ENCODE measurements at regions not wholly inside any gene's neighbourhood (a gene's known extent, or its start where the extent isn't known, plus 50 kb on each side); places are given as distances from the start of the nearest gene placed in this dataset.

DNA sequence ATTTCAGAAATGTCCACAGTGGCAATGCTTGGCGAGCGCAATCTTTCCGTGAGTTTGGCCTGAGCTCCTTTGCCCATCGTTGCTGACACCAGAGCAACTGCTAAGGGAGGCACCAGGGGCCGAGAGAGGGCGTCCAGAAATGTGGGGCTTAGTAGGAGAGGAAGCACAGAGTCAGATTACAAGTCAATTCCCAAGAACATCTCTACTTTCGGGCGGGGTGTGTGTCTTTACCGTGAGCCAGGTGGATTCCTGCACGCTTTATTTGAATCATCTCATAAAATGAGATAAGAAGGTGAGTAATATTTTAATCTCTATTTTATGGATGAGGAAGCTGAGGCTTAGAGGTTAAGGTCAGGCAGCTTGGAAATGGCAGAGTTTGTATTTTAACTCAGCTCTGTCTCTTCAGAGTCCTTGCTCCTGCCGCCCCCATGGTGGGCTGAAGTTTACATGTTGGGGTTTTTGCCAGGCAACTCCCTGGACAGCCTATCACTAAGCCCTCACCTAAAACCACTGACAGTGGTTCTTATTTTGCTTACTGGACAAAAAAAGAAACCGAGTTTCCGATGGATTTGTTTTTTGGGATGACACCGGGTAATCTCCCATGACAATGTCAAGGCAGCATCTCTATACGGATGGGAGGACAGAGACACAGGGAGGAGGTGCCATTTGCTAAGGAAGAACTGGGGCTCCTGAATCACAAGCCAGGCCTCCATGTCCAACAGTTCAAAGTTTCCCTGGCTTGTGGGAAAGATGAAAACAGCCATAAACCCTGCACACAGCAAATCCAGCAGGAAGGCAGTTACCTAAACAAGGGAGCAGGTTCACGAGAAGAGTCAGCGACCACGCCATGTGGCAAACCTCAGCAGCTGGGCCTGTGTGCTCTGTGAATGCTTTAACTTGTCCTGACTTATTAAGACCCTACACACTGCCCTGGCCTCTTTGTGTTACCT, 112.6 kb upstream of the SLC24A3 start:
- DNase-seq: no peak
- Histone ChIP-seq H3K9me3 (ENCODE audit: control extremely low read depth in 1 of 5, control insufficient read depth in 4 of 5, insufficient read depth in 2 of 5, low read depth in 1 of 5, low read length in 4 of 5) (peaks cover 0 to 2% (median 0%) of the 10 kb centered on the region in 5 experiments), H3K4me3 (ENCODE audit: control insufficient read depth in 1 of 7, extremely low read depth in 1 of 7, insufficient read depth in 4 of 7, low read depth in 2 of 7, low read length in 6 of 7) (no peak overlapping the region), H3K27me3 (replicated peaks in 2 of 5; ENCODE audit: control insufficient read depth in 4 of 5, insufficient read depth in 5 of 5, low read length in 4 of 5) (no peaks in the 10 kb centered on the region), H3K4me1 (ENCODE audit: control extremely low read depth in 1 of 4, control insufficient read depth in 4 of 4, insufficient read depth in 4 of 4, low read length in 3 of 4) (no peaks in the 10 kb centered on the region), H3K36me3 (ENCODE audit: control insufficient read depth in 4 of 4, insufficient read depth in 4 of 4, low read length in 3 of 4) (no peaks in the 10 kb centered on the region), H3K27ac (ENCODE audit: insufficient read depth in 1 of 2, low read depth in 1 of 2, low read length in 2 of 2, poor library complexity in 1 of 2, severe bottlenecking in 2 of 2) (no peak overlapping the region)
- ChIA-PET POLR2A (no interaction called here), CTCF (interaction anchor here (1.9 kb wide), 1 partner anchor 11 kb away, joined by 6 read pairs; no protein-coding TSS in a partner anchor)
- WGBS (ENCODE audit: insufficient coverage): 98% methylated on average over 17 of the region's 18 CpGs

DNA sequence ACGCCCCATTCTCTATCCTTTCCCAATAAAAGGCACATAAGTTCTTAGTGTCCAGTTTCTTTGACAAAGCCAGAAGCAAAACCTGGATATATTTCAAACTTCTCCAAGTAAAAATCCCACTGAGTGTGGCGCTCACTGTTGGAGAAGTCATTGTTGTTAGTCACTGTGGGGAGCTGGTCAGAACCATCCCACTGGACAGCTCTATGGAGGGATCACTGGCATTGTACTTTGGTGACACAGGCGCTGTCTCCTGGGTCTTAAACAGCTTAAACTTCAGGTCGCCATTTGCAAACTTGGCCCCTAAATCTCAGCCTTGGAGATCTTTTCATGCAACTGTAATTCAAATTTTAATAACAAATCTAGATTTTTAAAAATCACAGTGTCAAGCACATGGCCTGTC, 111.5 kb upstream of the SLC24A3 start:
- Histone ChIP-seq H3K27ac (ENCODE audit: insufficient read depth in 1 of 2, low read depth in 1 of 2, low read length in 2 of 2, poor library complexity in 1 of 2, severe bottlenecking in 2 of 2) (no peak overlapping the region), H3K4me3 (ENCODE audit: control insufficient read depth in 1 of 7, extremely low read depth in 1 of 7, insufficient read depth in 4 of 7, low read depth in 2 of 7, low read length in 6 of 7) (no peak overlapping the region), H3K27me3 (replicated peaks in 2 of 5; ENCODE audit: control insufficient read depth in 4 of 5, insufficient read depth in 5 of 5, low read length in 4 of 5) (no peaks in the 10 kb centered on the region), H3K9me3 (ENCODE audit: control extremely low read depth in 1 of 5, control insufficient read depth in 4 of 5, insufficient read depth in 2 of 5, low read depth in 1 of 5, low read length in 4 of 5) (peaks cover 0 to 2% (median 0%) of the 10 kb centered on the region in 5 experiments), H3K36me3 (ENCODE audit: control insufficient read depth in 4 of 4, insufficient read depth in 4 of 4, low read length in 3 of 4) (no peaks in the 10 kb centered on the region), H3K4me1 (ENCODE audit: control extremely low read depth in 1 of 4, control insufficient read depth in 4 of 4, insufficient read depth in 4 of 4, low read length in 3 of 4) (no peaks in the 10 kb centered on the region)
- ChIA-PET POLR2A (no interaction called here), CTCF (no interaction called here)
- DNase-seq: no peak
- 89% methylated on average over 3 of the region's 4 CpGs for WGBS (ENCODE audit: insufficient coverage)

DNA sequence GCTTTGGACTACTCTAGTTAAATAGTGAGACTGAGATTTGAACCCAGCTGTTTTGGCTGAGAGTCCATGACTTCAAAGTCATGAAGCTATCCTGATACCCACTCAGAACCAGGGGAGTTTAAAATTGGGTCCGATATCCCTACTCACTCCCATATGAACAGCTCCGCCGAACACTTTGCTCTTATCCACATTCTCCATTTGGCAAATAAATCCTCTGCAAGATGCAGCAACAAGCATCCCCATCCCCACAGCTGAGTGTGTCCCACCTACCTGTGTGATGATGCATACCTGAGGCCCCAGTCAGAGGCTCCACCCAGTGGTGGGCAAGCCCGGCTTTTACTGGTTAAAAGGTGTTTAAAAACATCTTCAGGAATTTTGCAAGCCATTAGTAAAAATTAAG, 108.3 kb upstream of the SLC24A3 start:
- ChIA-PET CTCF (no interaction called here), POLR2A (no interaction called here)
- 100% methylated on average over 2 of the region's 4 CpGs for WGBS (ENCODE audit: insufficient coverage)
- H3K27ac ChIP-seq (ENCODE audit: insufficient read depth in 1 of 2, low read depth in 1 of 2, low read length in 2 of 2, poor library complexity in 1 of 2, severe bottlenecking in 2 of 2): no peak overlapping the region
- H3K27me3 ChIP-seq (replicated peaks in 2 of 5; ENCODE audit: control insufficient read depth in 4 of 5, insufficient read depth in 5 of 5, low read length in 4 of 5): no peaks in the 10 kb centered on the region
- no peaks in the 10 kb centered on the region for H3K36me3 ChIP-seq (ENCODE audit: control insufficient read depth in 4 of 4, insufficient read depth in 4 of 4, low read length in 3 of 4)
- H3K4me1 ChIP-seq (ENCODE audit: control extremely low read depth in 1 of 4, control insufficient read depth in 4 of 4, insufficient read depth in 4 of 4, low read length in 3 of 4): no peaks in the 10 kb centered on the region
- DNase-seq: no peak
- peaks cover 0 to 2% (median 0%) of the 10 kb centered on the region in 5 experiments for H3K9me3 ChIP-seq (ENCODE audit: control extremely low read depth in 1 of 5, control insufficient read depth in 4 of 5, insufficient read depth in 2 of 5, low read depth in 1 of 5, low read length in 4 of 5)
- H3K4me3 ChIP-seq (ENCODE audit: control insufficient read depth in 1 of 7, extremely low read depth in 1 of 7, insufficient read depth in 4 of 7, low read depth in 2 of 7, low read length in 6 of 7): no peak overlapping the region

DNA sequence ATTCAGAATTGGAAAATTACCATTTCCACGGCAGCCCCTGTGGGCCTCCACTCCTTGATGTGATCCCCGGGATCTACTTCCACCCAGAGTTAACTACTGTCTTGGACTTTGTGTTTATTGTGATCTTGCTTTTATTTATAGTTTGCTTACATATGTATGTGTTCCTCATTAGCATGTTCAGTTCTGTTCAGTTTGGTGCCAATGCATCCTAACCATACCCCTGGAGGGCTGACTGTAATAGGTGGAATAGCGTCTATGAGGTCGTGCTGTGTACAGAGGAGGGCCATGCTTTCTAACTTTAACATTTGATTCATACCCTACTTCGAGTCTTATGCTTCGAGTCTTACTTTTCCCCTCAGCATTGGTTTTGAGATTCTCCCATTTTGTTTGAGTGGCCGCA, 104.3 kb upstream of the SLC24A3 start:
- WGBS (ENCODE audit: insufficient coverage): 96% methylated on average over 5 of the region's 7 CpGs
- DNase-seq: no peak
- H3K4me3 ChIP-seq (ENCODE audit: control insufficient read depth in 1 of 7, extremely low read depth in 1 of 7, insufficient read depth in 4 of 7, low read depth in 2 of 7, low read length in 6 of 7): no peak overlapping the region
- no peaks in the 10 kb centered on the region for H3K27me3 ChIP-seq (replicated peaks in 2 of 5; ENCODE audit: control insufficient read depth in 4 of 5, insufficient read depth in 5 of 5, low read length in 4 of 5)
- H3K4me1 ChIP-seq (ENCODE audit: control extremely low read depth in 1 of 4, control insufficient read depth in 4 of 4, insufficient read depth in 4 of 4, low read length in 3 of 4): no peaks in the 10 kb centered on the region
- POLR2A ChIA-PET: no interaction called here
- CTCF ChIA-PET: no interaction called here
- no peaks in the 10 kb centered on the region for H3K36me3 ChIP-seq (ENCODE audit: control insufficient read depth in 4 of 4, insufficient read depth in 4 of 4, low read length in 3 of 4)
- no peak overlapping the region for H3K27ac ChIP-seq (ENCODE audit: insufficient read depth in 1 of 2, low read depth in 1 of 2, low read length in 2 of 2, poor library complexity in 1 of 2, severe bottlenecking in 2 of 2)
- no peaks in the 10 kb centered on the region for H3K9me3 ChIP-seq (ENCODE audit: control extremely low read depth in 1 of 5, control insufficient read depth in 4 of 5, insufficient read depth in 2 of 5, low read depth in 1 of 5, low read length in 4 of 5)

DNA sequence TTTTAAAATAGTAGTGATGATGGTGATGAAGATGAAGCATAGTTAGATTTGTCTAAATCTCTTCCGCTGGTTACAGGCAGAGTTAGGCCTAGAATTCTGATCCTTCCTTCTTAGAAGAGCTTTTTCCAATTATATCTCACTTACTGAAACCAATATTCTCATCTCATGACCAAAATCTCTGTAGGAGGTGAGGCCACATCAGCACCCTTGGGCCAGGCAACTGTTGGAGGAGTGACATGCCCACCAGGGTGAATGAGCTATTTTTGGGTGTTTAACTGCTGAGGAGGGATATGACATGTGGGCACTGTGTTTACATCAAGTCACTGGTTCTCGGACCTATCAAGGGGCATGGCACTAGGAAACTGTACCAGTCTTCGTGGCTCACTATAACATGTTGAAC, 102.2 kb upstream of the SLC24A3 start:
- no peak overlapping the region for H3K4me3 ChIP-seq (ENCODE audit: control insufficient read depth in 1 of 7, extremely low read depth in 1 of 7, insufficient read depth in 4 of 7, low read depth in 2 of 7, low read length in 6 of 7)
- no peak for DNase-seq
- H3K27me3 ChIP-seq (replicated peaks in 2 of 5; ENCODE audit: control insufficient read depth in 4 of 5, insufficient read depth in 5 of 5, low read length in 4 of 5): no peaks in the 10 kb centered on the region
- no peaks in the 10 kb centered on the region for H3K36me3 ChIP-seq (ENCODE audit: control insufficient read depth in 4 of 4, insufficient read depth in 4 of 4, low read length in 3 of 4)
- WGBS (ENCODE audit: insufficient coverage): 94% methylated on average over 2 of the region's 3 CpGs
- CTCF ChIA-PET: interaction anchor here (0.8 to 1.9 kb wide), 2 partner anchors 11 to 16 kb away, joined by 5 to 6 read pairs; no protein-coding TSS in a partner anchor
- peaks cover 0 to 3% (median 0%) of the 10 kb centered on the region in 4 experiments for H3K4me1 ChIP-seq (ENCODE audit: control extremely low read depth in 1 of 4, control insufficient read depth in 4 of 4, insufficient read depth in 4 of 4, low read length in 3 of 4)
- POLR2A ChIA-PET: no interaction called here
- no peak overlapping the region for H3K27ac ChIP-seq (ENCODE audit: insufficient read depth in 1 of 2, low read depth in 1 of 2, low read length in 2 of 2, poor library complexity in 1 of 2, severe bottlenecking in 2 of 2)
- no peaks in the 10 kb centered on the region for H3K9me3 ChIP-seq (ENCODE audit: control extremely low read depth in 1 of 5, control insufficient read depth in 4 of 5, insufficient read depth in 2 of 5, low read depth in 1 of 5, low read length in 4 of 5)

DNA sequence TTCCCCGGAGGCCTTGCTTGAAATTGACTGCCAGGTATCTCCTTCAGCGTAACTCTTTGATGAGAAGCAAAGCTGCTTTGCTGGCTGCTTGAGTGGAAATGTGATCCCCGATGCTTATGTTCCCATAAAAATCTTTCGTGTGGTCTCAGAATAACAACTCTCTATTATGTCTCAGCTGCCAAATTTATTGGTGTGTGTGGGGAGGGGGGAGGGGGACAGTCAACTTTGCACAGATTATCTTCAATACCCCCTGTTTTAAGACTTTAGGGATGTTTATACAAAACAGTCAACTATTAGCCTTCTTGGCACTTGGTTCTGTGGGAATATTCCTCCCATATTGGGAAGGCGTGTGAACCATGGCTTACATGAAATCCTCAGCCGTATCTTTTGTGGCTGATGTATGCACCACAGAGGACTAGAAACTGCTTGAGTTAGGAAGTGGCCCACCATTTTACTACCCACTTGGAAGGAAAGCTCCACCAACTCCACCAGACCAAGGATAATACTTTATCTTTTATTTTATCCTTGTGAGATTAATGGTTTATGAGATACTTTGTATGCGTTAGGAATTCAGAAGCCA, 101.5 kb upstream of the SLC24A3 start:
- no peak for DNase-seq
- H3K4me3 ChIP-seq (ENCODE audit: control insufficient read depth in 1 of 7, extremely low read depth in 1 of 7, insufficient read depth in 4 of 7, low read depth in 2 of 7, low read length in 6 of 7): no peak overlapping the region
- ChIA-PET POLR2A (no interaction called here), CTCF (interaction anchor here (0.8 to 1.9 kb wide), 2 partner anchors 12 to 17 kb away, joined by 5 to 6 read pairs; no protein-coding TSS in a partner anchor)
- 50% methylated on average over 2 of the region's 7 CpGs for WGBS (ENCODE audit: insufficient coverage)
- no peak overlapping the region for H3K27ac ChIP-seq (ENCODE audit: insufficient read depth in 1 of 2, low read depth in 1 of 2, low read length in 2 of 2, poor library complexity in 1 of 2, severe bottlenecking in 2 of 2)
- H3K9me3 ChIP-seq (ENCODE audit: control extremely low read depth in 1 of 5, control insufficient read depth in 4 of 5, insufficient read depth in 2 of 5, low read depth in 1 of 5, low read length in 4 of 5): no peaks in the 10 kb centered on the region
- no peaks in the 10 kb centered on the region for H3K27me3 ChIP-seq (replicated peaks in 2 of 5; ENCODE audit: control insufficient read depth in 4 of 5, insufficient read depth in 5 of 5, low read length in 4 of 5)
- no peaks in the 10 kb centered on the region for H3K36me3 ChIP-seq (ENCODE audit: control insufficient read depth in 4 of 4, insufficient read depth in 4 of 4, low read length in 3 of 4)
- H3K4me1 ChIP-seq (ENCODE audit: control extremely low read depth in 1 of 4, control insufficient read depth in 4 of 4, insufficient read depth in 4 of 4, low read length in 3 of 4): peaks cover 0 to 3% (median 0%) of the 10 kb centered on the region in 4 experiments

DNA sequence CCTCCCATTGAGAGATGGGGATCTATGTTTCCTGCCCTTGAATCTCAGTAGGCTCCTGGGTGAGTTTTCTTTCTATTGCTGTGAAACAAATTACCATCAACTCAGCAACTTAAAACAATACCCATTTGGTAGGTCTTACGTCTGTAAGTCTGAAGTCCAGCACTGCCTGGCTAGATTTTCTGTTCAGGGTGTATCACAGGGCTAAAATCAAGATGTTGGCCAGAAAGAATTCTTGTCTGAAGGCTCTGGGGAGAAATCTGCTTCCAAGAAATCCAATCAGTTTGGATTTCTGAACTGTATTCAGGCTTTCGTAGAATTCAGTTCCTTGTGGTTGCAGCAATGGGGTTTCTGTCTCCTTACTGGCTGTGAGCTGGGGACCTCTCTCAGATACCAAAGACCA, 99.6 kb upstream of the SLC24A3 start:
- CTCF ChIA-PET: no interaction called here
- Histone ChIP-seq H3K27me3 (replicated peaks in 2 of 5; ENCODE audit: control insufficient read depth in 4 of 5, insufficient read depth in 5 of 5, low read length in 4 of 5) (no peaks in the 10 kb centered on the region), H3K36me3 (ENCODE audit: control insufficient read depth in 4 of 4, insufficient read depth in 4 of 4, low read length in 3 of 4) (no peaks in the 10 kb centered on the region), H3K4me3 (ENCODE audit: control insufficient read depth in 1 of 7, extremely low read depth in 1 of 7, insufficient read depth in 4 of 7, low read depth in 2 of 7, low read length in 6 of 7) (no peak overlapping the region), H3K4me1 (ENCODE audit: control extremely low read depth in 1 of 4, control insufficient read depth in 4 of 4, insufficient read depth in 4 of 4, low read length in 3 of 4) (peaks cover 0 to 3% (median 0%) of the 10 kb centered on the region in 4 experiments), H3K9me3 (ENCODE audit: control extremely low read depth in 1 of 5, control insufficient read depth in 4 of 5, insufficient read depth in 2 of 5, low read depth in 1 of 5, low read length in 4 of 5) (no peaks in the 10 kb centered on the region), H3K27ac (ENCODE audit: insufficient read depth in 1 of 2, low read depth in 1 of 2, low read length in 2 of 2, poor library complexity in 1 of 2, severe bottlenecking in 2 of 2) (no peak overlapping the region)
- POLR2A ChIA-PET: no interaction called here
- no CpG with 5 or more reads among the region's 2 CpGs for WGBS (ENCODE audit: insufficient coverage)
- DNase-seq: no peak

Measured in common myeloid progenitor, CD34-positive (primary cell).